MCF 10A (cell line): ENCODE measurements at regions not wholly inside any gene's neighbourhood (a gene's known extent, or its start where the extent isn't known, plus 50 kb on each side); places are given as distances from the start of the nearest gene placed in this dataset.

Experiments
- BruUV-seq: library from RNA; stranded (reverse); fragments of 400-500 nt; replicated peaks from 2 replicates; lab custom pipeline; 2021; lab: Mats Ljungman, UMichigan
- CTCF ChIA-PET: fragments of 300-600 bp; sonication (Branson Sonifier 250); formaldehyde crosslinking; extraction: SDS; loops from one replicate; lab custom pipeline; 2021; ENCODE audit warnings: antibody characterized with exemption, inconsistent platforms; lab: Yijun Ruan, JAX
- POLR2A ChIA-PET: fragments of 300-600, 350-650 bp; sonication (Branson Sonifier 250); formaldehyde crosslinking; extraction: SDS; loops from one replicate; lab custom pipeline; 2020; ENCODE audit warnings: antibody characterized with exemption, inconsistent platforms; lab: Yijun Ruan, JAX
- DNase-seq: peaks from one replicate; pipeline ENCODE4 v3.0.0-alpha.2; 2018; ENCODE audit not compliant: unreplicated experiment
- H3K27ac Mint-ChIP-seq: one replicate; pipeline ENCODE4 v1.8.0; 2022; ENCODE audit warnings: mild to moderate bottlenecking, low read depth, mixed read lengths; ENCODE audit not compliant: unreplicated experiment
- H3K27me3 Mint-ChIP-seq: one replicate; pipeline ENCODE4 v1.8.0; 2022; ENCODE audit warnings: mixed read lengths; ENCODE audit not compliant: insufficient read depth, unreplicated experiment
- H3K36me3 Mint-ChIP-seq: one replicate; pipeline ENCODE4 v1.8.0; 2022; ENCODE audit warnings: mild to moderate bottlenecking, moderate library complexity, mixed read lengths; ENCODE audit not compliant: insufficient read depth, unreplicated experiment
- H3K4me1 Mint-ChIP-seq: one replicate; pipeline ENCODE4 v1.8.0; 2022; ENCODE audit warnings: mixed read lengths; ENCODE audit not compliant: insufficient read depth, unreplicated experiment
- H3K4me3 Mint-ChIP-seq: one replicate; pipeline ENCODE4 v1.8.0; 2022; ENCODE audit warnings: mild to moderate bottlenecking, moderate library complexity, mixed read lengths; ENCODE audit not compliant: unreplicated experiment
- H3K9me3 Mint-ChIP-seq: one replicate; pipeline ENCODE4 v1.8.0; 2022; ENCODE audit warnings: mixed read lengths; ENCODE audit not compliant: unreplicated experiment
- intact Hi-C: fragments of 100-400 bp; cut with micrococcal nuclease; formaldehyde crosslinking; loops from 2 replicates; pipeline ENCODE4 v1.14.1; 2022
- TF ChIP-seq, protein P1 (sequence below): fragments of 200-600 bp; IDR thresholded peaks from one replicate; pipeline ENCODE4 v1.8.0; 2022; ENCODE audit warnings: antibody characterized with exemption, mild to moderate bottlenecking; ENCODE audit not compliant: unreplicated experiment

DNA sequence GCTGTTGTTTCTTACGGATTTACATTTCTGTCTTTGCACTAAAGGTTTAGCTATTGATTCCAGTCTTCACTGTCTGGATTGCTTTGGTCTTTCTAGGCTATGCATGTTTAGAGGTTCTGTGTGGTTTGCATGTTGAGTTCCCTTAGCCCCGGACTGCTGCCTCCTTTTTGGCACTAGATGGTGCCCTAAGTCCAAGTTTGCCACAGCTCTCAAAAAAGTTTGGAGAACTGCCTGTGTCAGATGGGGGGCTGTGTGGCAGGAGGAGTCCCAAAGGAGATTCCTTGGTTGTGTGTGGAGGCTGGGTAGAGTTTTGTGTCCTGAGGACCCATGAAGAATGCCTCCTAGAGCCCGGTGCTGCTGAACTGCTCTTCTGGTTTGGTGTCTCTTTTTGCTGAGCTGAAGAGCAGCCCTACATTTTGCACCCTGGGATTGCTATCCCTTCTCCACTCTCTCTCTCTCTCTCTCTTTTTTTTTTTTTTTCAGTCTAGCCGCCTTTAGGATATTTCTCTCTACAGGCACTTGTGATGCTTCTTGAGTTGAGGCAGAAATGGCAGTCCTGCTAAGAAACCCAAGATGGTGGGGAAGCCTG is 74.4 kb downstream of the PTGS2 start:
- CTCF ChIA-PET, result interaction anchor here (0.6 to 3.6 kb wide), 99 partner anchors 8 to 1905 kb away, joined by 3 to 134 read pairs (median 5); partner anchors contain the start of gene PTGS2
- no peaks in the 10 kb centered on the region for H3K36me3 Mint-ChIP-seq
- TF ChIP-seq, protein P1, sequence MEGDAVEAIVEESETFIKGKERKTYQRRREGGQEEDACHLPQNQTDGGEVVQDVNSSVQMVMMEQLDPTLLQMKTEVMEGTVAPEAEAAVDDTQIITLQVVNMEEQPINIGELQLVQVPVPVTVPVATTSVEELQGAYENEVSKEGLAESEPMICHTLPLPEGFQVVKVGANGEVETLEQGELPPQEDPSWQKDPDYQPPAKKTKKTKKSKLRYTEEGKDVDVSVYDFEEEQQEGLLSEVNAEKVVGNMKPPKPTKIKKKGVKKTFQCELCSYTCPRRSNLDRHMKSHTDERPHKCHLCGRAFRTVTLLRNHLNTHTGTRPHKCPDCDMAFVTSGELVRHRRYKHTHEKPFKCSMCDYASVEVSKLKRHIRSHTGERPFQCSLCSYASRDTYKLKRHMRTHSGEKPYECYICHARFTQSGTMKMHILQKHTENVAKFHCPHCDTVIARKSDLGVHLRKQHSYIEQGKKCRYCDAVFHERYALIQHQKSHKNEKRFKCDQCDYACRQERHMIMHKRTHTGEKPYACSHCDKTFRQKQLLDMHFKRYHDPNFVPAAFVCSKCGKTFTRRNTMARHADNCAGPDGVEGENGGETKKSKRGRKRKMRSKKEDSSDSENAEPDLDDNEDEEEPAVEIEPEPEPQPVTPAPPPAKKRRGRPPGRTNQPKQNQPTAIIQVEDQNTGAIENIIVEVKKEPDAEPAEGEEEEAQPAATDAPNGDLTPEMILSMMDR, result peak; percentile 91
- peak; percentile 83 for DNase-seq
- H3K27ac Mint-ChIP-seq, result no peak overlapping the region
- POLR2A ChIA-PET, result interaction anchor here (0.5 to 2.9 kb wide), 8 partner anchors 12 to 372 kb away, joined by 3 to 15 read pairs (median 4); no protein-coding TSS in a partner anchor
- no peaks in the 10 kb centered on the region for H3K27me3 Mint-ChIP-seq
- H3K9me3 Mint-ChIP-seq, result no peaks in the 10 kb centered on the region
- intact Hi-C loops, result loop anchor here (1.0 to 5.0 kb wide), 7 partner anchors 76 to 431 kb away; no protein-coding TSS in a partner anchor
- BruUV-seq, result no TSS peak
- no peaks in the 10 kb centered on the region for H3K4me1 Mint-ChIP-seq
- no peak overlapping the region for H3K4me3 Mint-ChIP-seq

- intact Hi-C loops, result no loop called here
- no peaks in the 10 kb centered on the region for H3K27me3 Mint-ChIP-seq
- H3K27ac Mint-ChIP-seq, result no peak overlapping the region
- TF ChIP-seq, protein P1, result no peak
- peak; percentile 45 for DNase-seq
- BruUV-seq, result no TSS peak
- ChIA-PET CTCF (interaction anchor here (0.6 to 1.8 kb wide), 7 partner anchors 10 to 390 kb away, joined by 3 to 11 read pairs (median 4); no protein-coding TSS in a partner anchor), POLR2A (interaction anchor here (0.6 to 2.1 kb wide), 3 partner anchors 34 to 178 kb away, joined by 3 to 5 read pairs (median 5); no protein-coding TSS in a partner anchor)
- peaks cover 6% of the 10 kb centered on the region for H3K4me1 Mint-ChIP-seq
- no peaks in the 10 kb centered on the region for H3K36me3 Mint-ChIP-seq
- peaks cover 30% of the 10 kb centered on the region for H3K9me3 Mint-ChIP-seq
- no peak overlapping the region for H3K4me3 Mint-ChIP-seq
These were observed 84.3 kb downstream of the PTGS2 start for GRCh38 chr1:186595969-186596368.

DNA sequence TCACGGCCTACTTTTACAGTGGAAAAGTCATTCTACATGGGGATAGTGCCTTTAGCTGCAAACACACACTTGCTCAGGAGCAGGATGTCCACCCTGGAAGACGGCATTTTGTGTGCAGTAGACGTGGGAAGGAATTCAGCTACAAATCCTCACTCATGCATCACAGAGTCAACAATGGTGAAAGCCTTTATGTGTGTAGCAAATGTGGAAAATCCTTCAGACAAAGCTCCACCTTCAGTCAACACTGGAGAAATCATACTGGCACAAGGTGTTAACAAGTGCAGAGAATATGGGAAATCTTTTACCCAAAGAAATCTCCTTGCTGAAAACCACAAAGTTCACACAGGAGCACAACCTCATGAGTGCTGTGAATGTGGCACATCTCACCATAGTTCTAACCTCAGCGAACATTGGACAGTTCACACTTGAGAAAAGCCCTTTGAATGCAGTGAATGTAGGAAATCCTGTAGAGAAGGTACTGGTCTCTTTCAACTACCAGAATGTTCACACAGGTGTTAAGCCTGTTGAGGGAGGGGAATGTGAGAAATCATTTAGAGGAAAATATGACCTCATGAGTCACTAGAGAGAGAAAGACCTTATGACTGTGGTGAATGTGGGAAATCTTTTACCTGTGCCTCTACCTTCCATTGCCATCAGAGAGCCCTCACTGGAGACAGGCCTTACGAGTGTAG is 101.8 kb downstream of the PTGS2 start:
- H3K9me3 Mint-ChIP-seq, result no peaks in the 10 kb centered on the region
- ChIA-PET CTCF (interaction anchor here (0.7 to 2.6 kb wide), 2 partner anchors 27 to 993 kb away, joined by 4 to 8 read pairs; no protein-coding TSS in a partner anchor), POLR2A (no interaction called here)
- peaks cover 8% of the 10 kb centered on the region for H3K36me3 Mint-ChIP-seq
- BruUV-seq, result no TSS peak
- TF ChIP-seq, protein P1, result no peak
- H3K27me3 Mint-ChIP-seq, result no peaks in the 10 kb centered on the region
- no peak overlapping the region for H3K27ac Mint-ChIP-seq
- peaks cover 21% of the 10 kb centered on the region for H3K4me1 Mint-ChIP-seq
- DNase-seq, result no peak
- H3K4me3 Mint-ChIP-seq, result no peak overlapping the region
- intact Hi-C loops, result no loop called here

- no peaks in the 10 kb centered on the region for H3K9me3 Mint-ChIP-seq
- no TSS peak for BruUV-seq
- H3K4me3 Mint-ChIP-seq, result no peak overlapping the region
- DNase-seq, result no peak
- H3K27me3 Mint-ChIP-seq, result no peaks in the 10 kb centered on the region
- ChIA-PET CTCF (interaction anchor here (1.0 kb wide), 1 partner anchor 11 kb away, joined by 4 read pairs; no protein-coding TSS in a partner anchor), POLR2A (interaction anchor here (1.1 kb wide), 1 partner anchor 92 kb away, joined by 3 read pairs; no protein-coding TSS in a partner anchor)
- peaks cover 4% of the 10 kb centered on the region for H3K36me3 Mint-ChIP-seq
- intact Hi-C loops, result no loop called here
- H3K27ac Mint-ChIP-seq, result no peak overlapping the region
- peaks cover 21% of the 10 kb centered on the region for H3K4me1 Mint-ChIP-seq
- TF ChIP-seq, protein P1, result no peak
These were observed 102.6 kb downstream of the PTGS2 start for GRCh38 chr1:186577633-186578032.
